Sigmoid colon (tissue), 4 donors: ENCODE measurements at regions not wholly inside any gene's neighbourhood (a gene's known extent, or its start where the extent isn't known, plus 50 kb on each side); places are given as distances from the start of the nearest gene placed in this dataset.

ENCODE experiments used
- CTCF ChIP-seq, 4 experiments: fragments of 450-650 bp in 3 of 4; fragments of 200-600 bp in 1 of 4; IDR thresholded peaks; one replicate each; pipeline ENCODE4 v1.5.1; 2016 to 2019; ENCODE audit warnings: antibody characterized with exemption in 4 of 4, mild to moderate bottlenecking in 3 of 4, moderate library complexity in 2 of 4
- EP300 ChIP-seq, 4 donors: sonication (generic); formaldehyde crosslinking; IDR thresholded peaks; one replicate each; pipeline ENCODE4 v1.6.1; 2017; ENCODE audit warnings: antibody characterized with exemption in 4 of 4
- POLR2A ChIP-seq, 2 donors: fragments of 450-650 bp; IDR thresholded peaks; one replicate each; pipeline ENCODE4 v1.6.1; 2016; ENCODE audit warnings: antibody characterized with exemption in 2 of 2, mild to moderate bottlenecking in 2 of 2, moderate library complexity in 2 of 2

- TF ChIP-seq CTCF (IDR thresholded peaks at IDR 0.05) (no peak), EP300 (IDR thresholded peaks at IDR 0.05) (no peak), POLR2A (IDR thresholded peaks at IDR 0.05) (no peak)
Measured at GRCh38 chr7:27418541-27418940, 175.9 kb downstream of the EVX1 start.
